GM03348 (cell line): ENCODE measurements at regions not wholly inside any gene's neighbourhood (a gene's known extent, or its start where the extent isn't known, plus 50 kb on each side); places are given as distances from the start of the nearest gene placed in this dataset.
"Not testable (repeated sequence)": the region's sequence is repeated elsewhere in the genome, so short reads cannot be mapped to it uniquely, and the experiment has no call there.

ENCODE experiments used
- DNase-seq: peaks from one replicate; pipeline ENCODE4 v3.0.0; 2012; ENCODE audit warnings: low spot score

GRCh38 chr10:22079921-22080320, 76.4 kb upstream of the DNAJC1 start:
- DNase-seq = not testable (repeated sequence)

DNA sequence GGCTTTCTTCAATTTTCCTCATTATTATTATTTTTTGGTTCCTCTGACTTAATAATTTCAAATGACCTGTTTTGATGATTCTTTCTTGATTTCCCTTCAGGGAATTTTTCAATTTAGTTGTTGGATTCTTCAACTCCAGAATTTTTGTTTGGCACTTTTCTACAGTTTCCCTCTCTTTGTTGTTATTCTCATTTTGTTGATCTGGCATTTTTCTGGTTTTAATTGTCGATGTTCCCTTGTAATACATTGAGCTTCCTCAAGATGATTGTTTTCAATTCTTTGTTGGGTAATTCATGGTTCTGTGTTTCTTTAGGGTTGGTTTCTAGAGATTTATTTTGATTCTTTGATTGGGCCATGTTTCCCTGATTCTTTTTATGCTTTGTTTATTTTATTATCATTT, 67.8 kb upstream of the DNAJC1 start:
- DNase-seq = no peak

- no peak for DNase-seq
Measured at GRCh38 chr10:22067091-22067490, 63.6 kb upstream of the DNAJC1 start.

DNA sequence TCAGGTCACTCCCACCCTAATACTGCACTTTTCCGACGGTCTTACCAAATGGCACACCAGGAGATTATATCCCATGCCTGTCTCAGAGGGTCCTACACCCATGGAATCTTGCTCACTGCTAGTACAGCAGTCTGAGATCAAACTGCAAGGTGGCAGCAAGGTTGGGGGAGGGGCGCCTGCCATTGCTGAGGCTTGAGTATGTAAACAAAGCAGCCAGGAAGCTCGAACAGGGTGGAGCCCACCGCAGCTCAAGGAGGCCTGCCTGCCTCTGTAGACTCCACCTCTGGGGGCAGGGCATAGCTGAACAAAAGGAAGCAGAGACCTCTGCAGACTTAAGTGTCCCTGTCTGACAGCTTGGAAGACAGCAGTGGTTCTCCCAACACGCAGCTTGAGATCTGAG, 57.5 kb upstream of the DNAJC1 start:
- not testable (repeated sequence) for DNase-seq

DNA sequence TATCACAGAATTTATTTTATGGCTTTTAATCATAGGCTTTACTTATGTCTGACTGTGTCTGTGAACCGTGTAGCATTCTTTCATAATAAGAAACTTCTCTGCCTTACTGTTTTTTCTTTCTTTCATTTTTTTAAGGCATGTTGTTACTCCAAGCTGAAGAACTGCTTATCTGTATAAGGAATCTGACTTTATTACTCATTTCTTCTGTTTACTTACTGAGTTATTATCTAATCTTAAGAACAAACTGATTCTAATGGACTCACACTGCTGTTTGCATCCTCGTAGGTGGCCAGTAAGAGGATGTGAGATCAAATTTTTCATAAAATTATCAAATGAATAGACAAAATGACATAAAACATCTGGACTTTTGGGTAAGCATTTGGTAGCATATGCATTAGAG, 54.7 kb upstream of the DNAJC1 start:
- no peak for DNase-seq

DNA sequence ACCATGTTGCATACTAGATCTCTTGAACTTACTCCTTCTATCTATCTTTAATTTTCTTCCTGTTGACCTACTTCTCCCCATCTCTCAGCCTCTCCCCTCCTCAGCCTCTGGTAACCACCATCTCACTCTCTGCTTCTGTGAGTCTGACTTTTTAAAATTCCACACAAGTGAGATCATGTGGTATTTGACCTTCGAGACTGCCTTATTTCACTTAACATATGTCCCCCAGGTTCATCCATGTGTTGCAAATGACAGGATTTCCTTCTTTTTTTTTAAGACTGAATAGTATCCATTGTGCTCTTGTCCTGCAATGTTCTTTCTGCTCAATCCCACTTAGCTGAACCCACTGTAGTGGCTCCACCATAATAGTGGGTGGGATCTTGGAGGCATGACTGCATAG, 51.4 kb upstream of the DNAJC1 start:
- DNase-seq = no peak
